ENCODE measurements at regions not wholly inside any gene's neighbourhood (a gene's known extent, or its start where the extent isn't known, plus 50 kb on each side); places are given as distances from the start of the nearest gene placed in this dataset.

DNA sequence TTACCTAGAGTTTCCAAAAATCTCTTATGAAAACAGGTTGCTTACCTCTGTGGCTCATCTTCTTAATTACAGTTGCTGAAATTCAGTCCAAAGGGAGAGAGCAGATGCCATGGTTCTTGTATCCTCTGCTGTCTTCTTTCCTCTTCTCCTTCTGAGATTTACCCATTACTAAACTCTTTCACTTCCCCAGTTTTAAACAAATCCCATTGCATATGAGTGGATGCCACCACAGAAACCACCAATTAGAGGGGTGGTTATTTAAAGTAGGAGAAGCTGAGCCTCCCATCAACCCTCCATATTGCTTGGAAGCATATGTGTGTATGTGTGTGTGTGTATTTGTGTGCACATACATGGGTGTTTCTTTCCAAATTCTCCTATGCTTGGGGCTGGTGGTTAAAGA is 128.5 kb upstream of the KCNK1 start:
- no peak for DNase-seq (ENCODE audit: low read depth)
- H3K4me3 ChIP-seq (replicated peaks; ENCODE audit: low read depth, low read length) = no peak overlapping the region
- TF ChIP-seq, protein P1, sequence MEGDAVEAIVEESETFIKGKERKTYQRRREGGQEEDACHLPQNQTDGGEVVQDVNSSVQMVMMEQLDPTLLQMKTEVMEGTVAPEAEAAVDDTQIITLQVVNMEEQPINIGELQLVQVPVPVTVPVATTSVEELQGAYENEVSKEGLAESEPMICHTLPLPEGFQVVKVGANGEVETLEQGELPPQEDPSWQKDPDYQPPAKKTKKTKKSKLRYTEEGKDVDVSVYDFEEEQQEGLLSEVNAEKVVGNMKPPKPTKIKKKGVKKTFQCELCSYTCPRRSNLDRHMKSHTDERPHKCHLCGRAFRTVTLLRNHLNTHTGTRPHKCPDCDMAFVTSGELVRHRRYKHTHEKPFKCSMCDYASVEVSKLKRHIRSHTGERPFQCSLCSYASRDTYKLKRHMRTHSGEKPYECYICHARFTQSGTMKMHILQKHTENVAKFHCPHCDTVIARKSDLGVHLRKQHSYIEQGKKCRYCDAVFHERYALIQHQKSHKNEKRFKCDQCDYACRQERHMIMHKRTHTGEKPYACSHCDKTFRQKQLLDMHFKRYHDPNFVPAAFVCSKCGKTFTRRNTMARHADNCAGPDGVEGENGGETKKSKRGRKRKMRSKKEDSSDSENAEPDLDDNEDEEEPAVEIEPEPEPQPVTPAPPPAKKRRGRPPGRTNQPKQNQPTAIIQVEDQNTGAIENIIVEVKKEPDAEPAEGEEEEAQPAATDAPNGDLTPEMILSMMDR (IDR thresholded peaks at IDR 0.05; ENCODE audit: low read length, missing control alignments) = no peak

DNA sequence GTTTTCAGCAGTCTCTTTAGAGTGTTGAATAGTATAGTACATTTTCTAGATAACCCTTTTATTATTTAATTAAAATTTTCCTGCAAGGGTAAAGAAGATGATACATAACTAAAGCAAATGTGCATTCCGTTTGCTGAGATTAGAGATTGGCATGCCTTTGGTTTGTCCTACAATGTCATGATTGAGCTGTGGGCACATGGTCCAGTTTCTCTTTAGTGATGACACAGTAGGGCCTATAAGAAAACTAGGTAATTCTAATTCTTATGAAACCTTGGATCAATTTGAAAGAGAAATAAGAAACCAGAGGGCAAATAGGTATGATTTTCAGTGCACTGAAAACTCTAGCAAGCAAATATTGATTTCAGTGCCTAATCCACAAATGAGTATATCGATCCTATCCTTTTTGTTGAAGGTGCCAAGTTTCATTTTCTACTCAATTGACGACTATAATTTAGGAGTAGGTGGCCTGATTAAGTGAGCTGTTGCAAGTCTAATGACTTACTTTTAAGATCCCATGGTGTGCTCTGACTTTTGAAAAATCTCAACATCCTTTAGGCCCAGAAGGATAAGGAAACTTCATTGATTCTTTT is 128.0 kb upstream of the KCNK1 start:
- TF ChIP-seq, protein P1 (IDR thresholded peaks at IDR 0.05; ENCODE audit: low read length, missing control alignments) = no peak
- H3K4me3 ChIP-seq (replicated peaks; ENCODE audit: low read depth, low read length) = no peak overlapping the region
- DNase-seq (ENCODE audit: low read depth) = no peak

DNA sequence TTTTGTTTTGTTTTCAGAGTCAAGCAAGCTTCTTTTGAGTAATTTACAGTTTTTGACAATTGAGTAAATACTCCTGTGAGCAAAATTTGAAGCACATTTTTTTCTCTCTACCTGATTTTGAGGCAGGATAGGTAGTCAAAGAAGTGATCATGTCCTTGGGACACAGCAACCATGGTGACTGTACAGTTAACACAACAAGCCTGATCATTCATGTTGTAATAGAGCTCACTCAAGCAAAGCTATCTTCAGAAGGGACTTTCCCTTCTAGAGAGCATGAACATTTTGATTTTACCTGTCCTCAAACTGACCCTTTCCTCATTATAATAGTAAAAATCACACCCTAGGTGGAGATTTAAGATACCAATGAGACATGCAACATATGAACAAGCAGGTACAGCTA is 126.5 kb upstream of the KCNK1 start:
- TF ChIP-seq, protein P1 (IDR thresholded peaks at IDR 0.05; ENCODE audit: low read length, missing control alignments) = no peak
- H3K4me3 ChIP-seq (replicated peaks; ENCODE audit: low read depth, low read length) = no peak overlapping the region
- DNase-seq (ENCODE audit: low read depth) = no peak

DNA sequence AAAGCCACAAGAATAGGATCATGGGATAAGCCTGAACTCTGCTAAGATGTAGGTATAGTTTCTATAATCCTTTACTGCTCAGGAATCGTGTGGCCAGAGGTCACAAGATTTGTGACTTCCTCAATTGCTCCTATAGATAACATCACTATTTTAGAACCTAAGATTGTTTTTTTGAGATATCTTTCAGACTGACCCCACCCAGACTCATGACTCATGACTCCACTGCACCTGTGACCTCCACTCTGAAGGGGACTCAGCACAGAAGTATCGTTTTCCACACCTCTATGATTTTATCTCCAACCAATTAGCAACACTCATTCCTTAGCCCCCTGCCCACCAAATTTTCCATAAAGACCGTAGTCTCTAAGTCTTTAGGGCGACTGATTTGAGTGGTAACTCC is 124.5 kb upstream of the KCNK1 start:
- TF ChIP-seq, protein P1 (IDR thresholded peaks at IDR 0.05; ENCODE audit: low read length, missing control alignments) = no peak
- DNase-seq (ENCODE audit: low read depth) = no peak
- no peak overlapping the region for H3K4me3 ChIP-seq (replicated peaks; ENCODE audit: low read depth, low read length)

DNA sequence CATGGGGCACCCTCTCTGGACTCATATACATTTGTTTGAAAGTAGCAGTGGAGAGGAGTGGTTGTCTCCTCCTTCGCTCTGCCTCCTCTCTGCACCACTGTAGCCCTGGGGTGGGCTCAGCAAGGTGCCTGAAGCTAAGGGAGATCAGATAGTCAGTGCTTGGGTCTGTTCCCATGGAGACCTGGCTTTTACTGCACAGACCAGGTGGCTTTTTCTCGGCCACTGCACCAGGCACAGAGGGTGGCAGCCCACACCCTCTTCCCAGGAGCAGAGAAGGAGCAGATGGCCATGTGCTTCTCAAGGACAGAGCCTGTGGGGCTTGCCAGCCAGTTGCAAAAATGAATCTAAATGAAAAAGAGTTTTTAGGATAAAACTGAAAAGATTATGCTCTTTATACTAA is 123.4 kb upstream of the KCNK1 start:
- TF ChIP-seq, protein P1 (IDR thresholded peaks at IDR 0.05; ENCODE audit: low read length, missing control alignments) = no peak
- no peak overlapping the region for H3K4me3 ChIP-seq (replicated peaks; ENCODE audit: low read depth, low read length)
- DNase-seq (ENCODE audit: low read depth) = no peak

DNA sequence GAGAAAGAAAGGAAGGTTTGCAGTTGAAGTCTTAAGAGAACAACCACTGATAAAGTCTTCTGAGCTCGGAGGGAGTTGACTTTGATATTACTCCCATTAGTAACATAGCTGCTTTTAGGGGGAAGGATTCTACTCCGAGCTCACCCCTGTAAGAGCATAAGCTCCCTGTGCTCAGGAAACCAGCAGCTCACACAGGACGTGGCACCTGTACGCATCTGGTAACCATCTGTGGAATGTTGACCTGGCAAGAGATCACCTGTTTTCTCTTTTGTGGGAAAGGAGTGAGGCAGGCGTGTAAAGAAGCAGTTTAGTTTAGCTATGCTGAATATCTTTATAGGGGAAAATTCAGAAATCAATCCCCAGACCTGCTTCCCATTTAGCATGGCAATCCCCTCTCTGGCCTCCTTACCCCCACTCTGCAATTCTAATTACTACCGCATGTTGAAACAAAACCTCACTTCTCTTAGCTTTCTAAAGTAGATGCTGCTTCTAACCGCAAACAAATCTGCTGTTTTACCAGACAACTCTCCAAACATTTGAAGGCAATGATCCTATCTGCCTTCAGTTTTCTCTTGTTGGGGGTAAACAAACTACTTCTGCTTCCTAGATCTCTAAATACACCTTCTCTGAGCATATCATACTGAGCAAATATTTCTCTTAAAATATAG is 121.8 kb upstream of the KCNK1 start:
- no peak for DNase-seq (ENCODE audit: low read depth)
- TF ChIP-seq, protein P1 (IDR thresholded peaks at IDR 0.05; ENCODE audit: low read length, missing control alignments) = no peak
- no peak overlapping the region for H3K4me3 ChIP-seq (replicated peaks; ENCODE audit: low read depth, low read length)

DNA sequence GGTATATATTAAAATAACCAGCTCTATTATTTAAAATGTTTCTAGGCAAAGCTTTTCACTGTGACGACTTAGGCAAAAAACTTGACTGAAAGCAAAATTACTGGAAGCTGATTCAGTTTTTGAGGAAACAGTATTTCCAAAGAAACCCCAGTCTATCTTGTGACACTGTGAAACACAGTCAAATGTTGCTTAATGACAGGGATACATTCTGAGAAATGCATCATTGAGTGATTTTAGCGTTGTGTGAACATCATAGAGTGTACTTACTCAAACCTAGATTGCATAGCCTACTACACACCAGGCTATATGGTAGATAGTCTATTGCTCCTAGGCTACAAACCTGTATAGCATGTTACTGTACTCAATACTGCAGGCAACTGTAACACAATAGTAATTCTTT is 116.9 kb upstream of the KCNK1 start:
- TF ChIP-seq, protein P1 (IDR thresholded peaks at IDR 0.05; ENCODE audit: low read length, missing control alignments) = no peak
- H3K4me3 ChIP-seq (replicated peaks; ENCODE audit: low read depth, low read length) = no peak overlapping the region
- DNase-seq (ENCODE audit: low read depth) = no peak

Data from fibroblast of pulmonary artery (primary cell).